ENCODE measurements at regions not wholly inside any gene's neighbourhood (a gene's known extent, or its start where the extent isn't known, plus 50 kb on each side); places are given as distances from the start of the nearest gene placed in this dataset.
A peak's percentile ranks its signal among the peaks of the same experiment; 100 is the strongest.

- no peak overlapping the region for H3K27ac ChIP-seq
- TF ChIP-seq POLR2A (IDR thresholded peaks at IDR 0.05): no peak
- no peak for TF ChIP-seq CTCF (IDR thresholded peaks at IDR 0.05)
Observed at GRCh38 chrX:42708222-42708621, 69.7 kb downstream of the PPP1R2C start.

GRCh38 chrX:42707742-42708141 lies 70.2 kb downstream of the PPP1R2C start:
- Histone ChIP-seq H3K4me3 (no peak overlapping the region), H3K27me3 (no peaks in the 10 kb centered on the region), H3K4me1 (no peaks in the 10 kb centered on the region), H3K27ac (no peak overlapping the region), H3K36me3 (no peaks in the 10 kb centered on the region), H3K9me3 (no peaks in the 10 kb centered on the region)
- no peak for DNase-seq
- TF ChIP-seq POLR2A (IDR thresholded peaks at IDR 0.05): no peak
- no peak for TF ChIP-seq CTCF (IDR thresholded peaks at IDR 0.05)

More at GRCh38 chrX:42708222-42708621, 69.7 kb downstream of the PPP1R2C start:
- no peak overlapping the region for H3K4me3 ChIP-seq
- DNase-seq: no peak
- H3K4me1 ChIP-seq: no peaks in the 10 kb centered on the region
- H3K9me3 ChIP-seq: no peaks in the 10 kb centered on the region
- no peaks in the 10 kb centered on the region for H3K36me3 ChIP-seq
- no peaks in the 10 kb centered on the region for H3K27me3 ChIP-seq

GRCh38 chrX:42704454-42704853 lies 73.5 kb downstream of the PPP1R2C start:
- Histone ChIP-seq H3K4me3 (no peak overlapping the region), H3K36me3 (no peaks in the 10 kb centered on the region), H3K9me3 (no peaks in the 10 kb centered on the region), H3K27ac (no peak overlapping the region), H3K4me1 (no peaks in the 10 kb centered on the region), H3K27me3 (no peaks in the 10 kb centered on the region)
- no peak for DNase-seq
- no peak for TF ChIP-seq POLR2A (IDR thresholded peaks at IDR 0.05)
- TF ChIP-seq CTCF (IDR thresholded peaks at IDR 0.05): no peak

- Histone ChIP-seq H3K27me3 (no peaks in the 10 kb centered on the region), H3K4me3 (no peak overlapping the region), H3K9me3 (no peaks in the 10 kb centered on the region), H3K4me1 (no peaks in the 10 kb centered on the region), H3K36me3 (no peaks in the 10 kb centered on the region), H3K27ac (peak overlapping the region in 1 of 4 donors; percentile 57)
- TF ChIP-seq POLR2A (IDR thresholded peaks at IDR 0.05) (no peak), CTCF (IDR thresholded peaks at IDR 0.05) (no peak)
- no peak for DNase-seq
Observed at GRCh38 chrX:42697544-42697943, 80.4 kb downstream of the PPP1R2C start.

GRCh38 chrX:42696536-42697124 lies 81.3 kb downstream of the PPP1R2C start:
- H3K27ac ChIP-seq: no peak overlapping the region
- DNase-seq: no peak
- no peaks in the 10 kb centered on the region for H3K4me1 ChIP-seq
- no peaks in the 10 kb centered on the region for H3K27me3 ChIP-seq
- H3K9me3 ChIP-seq: no peaks in the 10 kb centered on the region
- H3K4me3 ChIP-seq: no peak overlapping the region
- TF ChIP-seq POLR2A (IDR thresholded peaks at IDR 0.05): no peak
- TF ChIP-seq CTCF (IDR thresholded peaks at IDR 0.05): no peak
- no peaks in the 10 kb centered on the region for H3K36me3 ChIP-seq

Data from Peyer's patch (tissue), 4 donors.